AG10803 (cell line): ENCODE measurements at regions not wholly inside any gene's neighbourhood (a gene's known extent, or its start where the extent isn't known, plus 50 kb on each side); places are given as distances from the start of the nearest gene placed in this dataset.
"Not testable (repeated sequence)": the region's sequence is repeated elsewhere in the genome, so short reads cannot be mapped to it uniquely, and the experiment has no call there.

Source experiments
- DNase-seq: peaks from one replicate; pipeline ENCODE4 v3.0.0; 2010; ENCODE audit warnings: low read depth
- H3K4me3 ChIP-seq: 2 replicates; pipeline ENCODE4 v1.5.1; 2011; ENCODE audit warnings: mild to moderate bottlenecking, low read length, control low read depth
- CTCF ChIP-seq: conservative IDR thresholded peaks from 2 replicates; pipeline ENCODE4 v1.5.1; 2011; ENCODE audit warnings: mild to moderate bottlenecking, low read length, control low read depth, inconsistent platforms

- TF ChIP-seq CTCF, result no peak
- no peak for DNase-seq
- no peak overlapping the region for H3K4me3 ChIP-seq
Measured at GRCh38 chr11:98729118-98729517, 291.6 kb upstream of the CNTN5 start.

- DNase-seq, result no peak
- no peak for TF ChIP-seq CTCF
- no peak overlapping the region for H3K4me3 ChIP-seq
Measured at GRCh38 chr11:98732947-98733346, 287.8 kb upstream of the CNTN5 start.

GRCh38 chr11:98733378-98733777 lies 287.4 kb upstream of the CNTN5 start:
- H3K4me3 ChIP-seq, DNase-seq: not testable (repeated sequence)

DNA sequence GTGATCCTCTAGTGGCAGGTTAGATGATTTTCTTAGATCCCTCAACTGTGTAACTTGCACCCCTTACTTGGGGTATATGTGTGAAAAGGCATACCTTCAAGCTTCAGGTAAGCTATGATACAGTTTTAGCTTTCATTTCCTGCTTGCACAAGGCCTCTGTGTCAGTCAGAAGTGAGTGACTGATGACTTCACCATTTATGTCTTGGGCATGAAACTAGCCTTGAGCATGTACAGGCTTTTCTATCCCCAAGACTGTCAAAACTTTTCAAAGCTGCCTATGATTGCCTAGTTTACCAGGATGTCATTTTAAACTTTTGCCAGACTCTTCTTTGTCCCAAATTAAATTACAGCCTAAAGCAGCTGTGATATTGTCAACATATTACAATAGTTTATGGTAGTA lies 286.1 kb upstream of the CNTN5 start:
- TF ChIP-seq CTCF, result no peak
- no peak overlapping the region for H3K4me3 ChIP-seq
- DNase-seq, result no peak

- no peak overlapping the region for H3K4me3 ChIP-seq
- TF ChIP-seq CTCF, result no peak
- no peak for DNase-seq
Measured at GRCh38 chr11:98736833-98737232, 283.9 kb upstream of the CNTN5 start.

DNA sequence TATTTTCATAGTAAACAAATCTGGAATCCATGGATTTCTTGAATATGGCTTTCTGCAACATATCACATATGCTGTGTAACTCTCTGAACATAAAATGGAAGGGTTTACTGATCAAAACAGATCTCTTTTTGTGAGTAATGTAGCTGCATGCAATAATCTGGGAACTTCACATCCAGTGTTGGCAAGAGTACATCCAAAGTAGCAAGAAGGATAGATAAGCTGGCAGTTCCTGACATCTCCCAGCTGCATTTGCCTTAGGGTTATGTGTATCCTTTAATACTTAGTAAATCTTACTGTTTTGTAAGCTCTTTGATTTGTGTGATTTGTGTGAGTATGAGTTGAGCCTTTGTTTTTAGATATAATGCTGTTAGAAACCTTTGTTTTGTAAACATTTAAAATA lies 280.4 kb upstream of the CNTN5 start:
- no peak overlapping the region for H3K4me3 ChIP-seq
- no peak for DNase-seq
- no peak for TF ChIP-seq CTCF

DNA sequence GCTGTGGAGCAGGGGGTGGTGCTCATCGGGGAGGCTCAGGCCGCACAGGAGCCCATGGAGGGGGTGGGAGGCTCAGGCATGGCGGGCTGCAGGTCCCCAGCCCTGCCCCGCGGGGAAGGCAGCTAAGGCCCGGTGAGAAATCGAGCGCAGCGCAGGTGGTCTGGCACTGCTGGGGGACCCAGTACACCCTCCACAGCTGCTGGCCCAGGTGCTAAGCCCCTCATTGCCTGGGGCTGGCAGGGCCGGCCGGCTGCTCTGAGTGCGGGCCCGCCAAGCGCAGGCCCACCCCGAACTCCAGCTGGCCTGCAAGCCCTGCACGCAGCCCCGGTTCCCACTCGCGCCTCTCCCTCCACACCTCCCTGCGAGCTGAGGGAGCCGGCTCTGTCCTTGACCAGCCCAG lies 257.3 kb upstream of the CNTN5 start:
- not testable (repeated sequence) for DNase-seq, H3K4me3 ChIP-seq

- TF ChIP-seq CTCF, result no peak
- H3K4me3 ChIP-seq, result no peak overlapping the region
- DNase-seq, result no peak
Measured at GRCh38 chr11:98766903-98767302, 253.8 kb upstream of the CNTN5 start.

- H3K4me3 ChIP-seq, DNase-seq: not testable (repeated sequence)
Measured at GRCh38 chr11:98770046-98770445, 250.7 kb upstream of the CNTN5 start.
